NCI-H1436 (cell line): ENCODE measurements at regions not wholly inside any gene's neighbourhood (a gene's known extent, or its start where the extent isn't known, plus 50 kb on each side); places are given as distances from the start of the nearest gene placed in this dataset.

Source experiments
- DNase-seq: peaks from one replicate; lab custom pipeline; 2025; lab: John Stamatoyannopoulos, UW

DNA sequence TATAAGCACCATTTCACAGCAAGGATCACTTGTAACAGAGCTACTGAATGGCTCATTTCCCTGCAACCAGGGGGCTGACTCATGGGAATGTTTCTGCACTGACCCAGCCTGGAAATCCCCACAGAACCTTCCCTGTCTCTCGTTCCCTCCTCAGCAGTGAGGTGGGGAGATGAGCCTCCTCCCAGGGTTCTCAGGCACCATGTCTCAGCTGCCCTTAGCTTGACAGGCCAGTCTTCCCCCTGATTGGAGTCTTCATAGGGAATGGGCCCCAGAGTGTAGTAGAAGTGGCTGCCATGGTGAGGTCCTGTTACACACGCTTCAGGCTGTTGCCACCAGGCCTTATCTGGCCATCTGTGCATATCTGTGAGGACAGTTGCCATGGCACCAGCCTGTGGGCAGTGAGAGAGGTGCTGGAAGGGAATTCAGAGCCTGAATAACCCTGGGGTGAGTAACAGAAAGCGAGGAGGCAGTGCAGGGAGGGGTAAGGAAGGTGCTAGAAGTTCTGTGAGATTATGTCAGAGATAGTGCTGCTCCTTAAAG, 324.4 kb downstream of the ENC1 start:
- no peak for DNase-seq

DNA sequence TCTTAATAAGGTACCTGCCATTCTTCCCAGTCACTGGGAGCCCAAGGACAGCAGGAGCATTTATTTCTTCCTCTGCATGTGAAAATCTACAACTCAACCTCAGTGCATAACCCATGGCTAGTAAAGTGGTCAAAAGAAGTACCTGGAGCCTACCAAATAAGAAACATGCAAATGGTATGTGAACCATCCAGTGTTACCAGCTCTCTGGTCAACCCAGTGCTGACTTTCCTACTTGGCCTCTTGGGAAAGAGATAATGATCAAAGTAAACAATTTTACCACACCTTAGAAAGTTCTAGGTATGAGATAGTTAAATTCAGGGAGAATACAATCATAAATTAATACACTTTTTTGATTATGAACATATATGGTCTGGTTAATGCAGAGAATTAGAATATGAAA, 325.6 kb downstream of the ENC1 start:
- no peak for DNase-seq

GRCh38 chr5:74313896-74314295, 326.6 kb downstream of the ENC1 start:
- DNase-seq = no peak

DNA sequence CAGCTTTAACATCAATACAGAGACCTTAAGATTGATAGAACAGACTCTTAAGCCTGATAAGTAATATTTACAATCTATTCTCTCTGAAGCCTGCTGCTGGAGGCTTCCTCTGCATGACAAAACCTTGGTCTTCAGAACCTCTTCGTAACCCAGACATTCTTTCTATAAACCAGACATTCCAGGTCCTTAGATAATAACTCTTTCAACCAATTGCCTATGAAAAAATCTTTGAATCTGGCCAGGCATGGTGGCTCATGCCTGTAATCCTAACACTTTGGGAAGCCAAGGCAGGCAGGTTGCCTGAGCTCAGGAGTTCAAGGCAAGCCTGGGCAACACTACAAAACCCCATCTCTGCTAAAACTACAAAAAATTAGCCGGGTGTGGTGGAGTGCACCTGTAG, 327.8 kb downstream of the ENC1 start:
- no peak for DNase-seq

GRCh38 chr5:74311961-74312360, 328.6 kb downstream of the ENC1 start:
- DNase-seq = no peak

- no peak for DNase-seq
Measured at GRCh38 chr5:74310997-74311930, 329.3 kb downstream of the ENC1 start.

- no peak for DNase-seq
Measured at GRCh38 chr5:74310386-74310785, 330.1 kb downstream of the ENC1 start.

- DNase-seq = no peak
Measured at GRCh38 chr5:74309050-74309449, 331.5 kb downstream of the ENC1 start.

- no peak for DNase-seq
Measured at GRCh38 chr5:74306845-74307244, 333.7 kb downstream of the ENC1 start.

- DNase-seq = no peak
Measured at GRCh38 chr5:74304536-74304935, 336.0 kb downstream of the ENC1 start.

GRCh38 chr5:74303578-74303977, 336.9 kb downstream of the ENC1 start:
- DNase-seq = no peak

- no peak for DNase-seq
Measured at GRCh38 chr5:74301576-74301975, 339.0 kb downstream of the ENC1 start.

DNA sequence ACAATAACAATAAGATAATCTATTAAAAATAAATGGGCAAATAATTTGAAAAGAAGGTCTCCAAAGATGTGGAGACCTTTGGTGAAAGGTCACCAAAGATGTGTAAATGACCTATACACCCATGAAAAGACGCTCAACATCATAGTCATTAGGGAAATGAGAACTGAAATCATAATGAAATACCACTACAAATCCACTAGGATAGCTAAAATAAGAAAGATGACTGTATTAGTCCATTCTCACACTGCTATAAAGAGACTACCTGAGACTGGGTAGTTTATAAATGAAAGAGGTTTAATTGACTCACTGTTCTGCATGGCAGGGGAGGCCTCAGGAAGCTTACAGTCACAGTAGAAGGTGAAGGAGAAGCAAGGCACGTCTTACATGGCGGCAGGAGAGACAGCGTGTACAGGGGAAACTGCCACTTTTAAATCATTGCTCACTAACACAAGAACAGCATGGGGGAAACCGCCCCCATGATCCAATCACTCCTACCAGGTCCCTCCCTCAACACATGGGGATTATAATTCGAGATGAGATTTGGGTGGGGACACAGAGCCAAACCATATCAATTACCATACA, 339.6 kb downstream of the ENC1 start:
- no peak for DNase-seq

DNA sequence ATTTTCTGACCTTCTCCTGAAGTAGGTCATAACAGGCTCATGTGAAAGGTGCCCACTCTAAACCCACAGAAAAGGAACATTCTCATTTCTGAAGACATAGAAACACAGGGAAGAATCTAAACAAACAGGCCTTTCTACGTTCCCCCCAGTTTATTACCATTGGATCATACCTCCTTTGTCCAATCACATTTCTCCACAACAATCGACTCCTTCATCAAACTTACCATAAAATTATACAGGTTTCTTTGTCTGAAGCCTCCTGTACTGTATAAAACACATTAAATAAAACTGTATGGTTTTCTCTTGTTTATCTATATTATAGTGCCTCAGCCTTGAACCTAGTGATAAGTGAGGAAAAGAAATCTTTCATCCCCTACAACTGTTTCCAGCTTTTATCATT, 340.7 kb downstream of the ENC1 start:
- DNase-seq = no peak

DNA sequence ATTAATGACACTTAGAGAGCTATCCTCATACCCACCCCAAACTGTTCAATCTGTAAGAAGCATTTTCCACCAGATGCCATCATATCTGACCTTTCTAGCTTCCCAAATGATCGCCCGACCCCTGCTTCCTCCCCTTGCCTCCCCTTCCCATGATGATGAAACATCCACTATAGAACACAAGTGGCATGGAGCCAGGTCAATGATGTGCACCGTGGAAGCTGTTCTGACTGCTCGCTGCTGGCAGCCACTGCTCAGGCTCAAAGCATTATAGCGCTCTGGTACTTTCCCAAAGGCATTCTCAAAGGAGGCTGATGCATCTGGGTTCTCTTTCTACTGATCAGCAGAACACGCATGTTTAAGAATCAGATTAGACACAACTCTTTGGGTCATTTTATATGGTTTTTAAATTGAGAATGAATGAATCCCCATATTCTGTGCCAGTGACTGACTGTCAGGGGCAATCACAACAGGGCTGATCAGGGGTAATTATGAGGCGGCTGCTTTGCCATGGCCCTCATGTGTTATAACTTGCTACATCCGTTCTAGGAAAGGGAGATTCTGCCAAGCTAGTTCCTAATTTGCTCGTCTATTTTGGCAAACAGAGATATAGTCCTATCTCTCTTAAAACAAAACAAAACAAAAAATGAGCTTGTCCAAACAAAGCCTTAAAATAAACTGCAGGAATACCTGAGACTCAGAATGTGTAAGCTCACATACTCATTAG, 343.7 kb downstream of the ENC1 start:
- DNase-seq = no peak

GRCh38 chr5:74295676-74296075, 344.9 kb downstream of the ENC1 start:
- DNase-seq = no peak

DNA sequence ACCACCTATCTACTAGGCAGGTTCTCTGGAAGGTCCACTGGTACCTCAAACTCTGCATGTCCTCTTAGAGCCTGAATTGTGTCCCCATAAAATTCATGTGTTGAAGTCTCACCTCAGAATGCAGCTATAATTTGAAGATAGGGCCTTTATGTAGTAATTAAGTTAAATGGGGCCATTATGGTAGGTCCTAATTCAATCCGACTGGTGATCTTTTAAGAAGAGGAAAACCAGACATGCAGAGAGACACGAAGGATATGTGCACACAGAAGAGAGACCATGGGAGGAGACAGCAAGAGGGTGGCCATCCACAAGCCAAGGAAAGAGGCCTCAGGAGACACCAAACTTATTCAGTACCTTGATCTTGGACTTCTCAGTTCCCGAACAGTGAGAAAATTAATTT, 345.4 kb downstream of the ENC1 start:
- DNase-seq = no peak

DNA sequence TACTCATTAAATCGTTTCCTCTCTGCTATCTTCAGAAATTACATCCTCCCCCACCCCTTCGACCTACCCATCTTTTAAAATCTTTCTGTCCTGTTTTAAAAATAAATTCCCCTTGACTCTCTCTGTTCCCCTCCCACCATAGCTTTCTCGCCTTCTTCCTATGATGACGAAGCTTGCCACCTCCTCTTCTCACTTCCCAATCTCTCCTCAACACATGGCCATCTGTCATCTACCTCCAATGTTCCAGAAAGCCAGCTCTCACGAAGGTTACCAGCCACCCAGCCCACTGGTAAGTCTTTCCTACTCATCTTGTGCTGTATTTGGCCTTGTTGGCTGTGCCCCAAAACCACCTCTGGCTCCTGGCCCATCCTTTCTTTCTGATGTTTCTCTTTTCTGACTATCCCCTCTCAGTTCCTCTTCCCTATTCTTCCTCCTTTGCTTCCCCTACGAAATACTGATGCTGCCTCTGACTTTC, 346.3 kb downstream of the ENC1 start:
- no peak for DNase-seq

DNA sequence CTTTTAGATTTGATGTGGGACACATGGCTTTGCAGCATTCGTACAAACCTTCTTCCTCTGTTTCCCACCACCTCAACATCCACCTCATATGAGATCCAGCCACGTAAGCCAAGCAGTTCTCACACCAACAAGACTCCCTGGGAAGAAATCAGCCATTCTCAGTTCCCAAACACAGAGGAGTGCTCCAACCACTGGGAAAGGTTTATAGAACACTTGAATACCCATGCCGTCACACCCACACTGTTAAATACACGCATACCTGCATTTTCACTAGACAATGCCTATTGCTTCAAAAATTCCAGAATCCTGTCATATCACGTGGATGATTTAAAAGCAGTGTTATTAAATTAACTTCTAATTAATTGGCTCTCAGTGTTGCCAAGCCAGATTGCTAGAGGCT, 347.3 kb downstream of the ENC1 start:
- DNase-seq = no peak

DNA sequence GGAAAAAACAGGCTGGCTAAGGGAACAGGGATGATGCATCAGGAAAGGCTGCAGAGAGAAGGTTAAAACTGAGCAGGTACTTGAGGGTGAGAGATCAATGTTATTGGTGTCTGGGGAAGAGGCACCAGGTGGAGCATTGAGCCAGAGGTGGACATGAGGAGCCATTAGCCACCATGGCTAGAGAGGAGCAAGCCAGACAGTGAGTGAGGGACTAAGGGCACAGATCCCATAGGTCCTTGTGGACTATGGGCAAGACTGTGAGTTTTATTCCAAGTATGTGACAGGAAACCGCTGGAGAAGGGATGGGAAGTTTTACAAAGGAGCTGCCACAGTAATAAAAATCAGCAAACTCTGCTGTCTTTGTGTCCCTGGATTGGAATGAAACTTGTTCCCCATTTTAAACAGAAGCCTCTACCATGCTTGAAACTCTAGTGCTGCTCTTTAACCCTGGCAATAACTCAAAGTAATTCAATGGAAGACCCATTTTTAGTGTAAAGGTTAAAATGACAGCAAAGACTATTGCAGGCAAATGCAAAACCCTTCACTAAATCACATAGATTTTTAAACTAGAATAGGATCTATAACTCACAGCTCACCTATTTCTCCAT, 349.8 kb downstream of the ENC1 start:
- DNase-seq = no peak

DNA sequence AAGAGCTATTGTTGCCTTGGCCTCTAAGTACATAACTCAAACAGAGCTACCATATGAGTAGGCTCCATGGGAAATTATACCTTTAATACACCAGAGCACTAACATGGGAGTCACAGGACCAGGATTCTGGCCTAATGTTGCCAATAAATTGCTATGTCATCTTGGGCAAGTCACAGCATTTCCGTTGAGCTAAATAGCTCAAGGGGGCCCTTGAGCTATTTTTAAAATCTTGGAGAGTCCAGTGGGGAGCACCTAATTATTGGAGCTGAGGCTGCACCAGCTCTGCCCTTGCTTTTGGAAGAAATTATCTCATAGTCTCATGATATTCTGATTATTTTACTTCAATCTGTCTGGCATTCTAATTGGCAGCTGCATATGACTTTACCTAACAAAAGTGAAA, 350.8 kb downstream of the ENC1 start:
- no peak for DNase-seq

GRCh38 chr5:74289238-74289637, 351.3 kb downstream of the ENC1 start:
- DNase-seq = no peak
